Neural progenitor cell (in vitro differentiated cells): ENCODE measurements at regions not wholly inside any gene's neighbourhood (a gene's known extent, or its start where the extent isn't known, plus 50 kb on each side); places are given as distances from the start of the nearest gene placed in this dataset.
"Not testable (repeated sequence)": the region's sequence is repeated elsewhere in the genome, so short reads cannot be mapped to it uniquely, and the experiment has no call there.

Source experiments
- DNase-seq: peaks from one replicate; pipeline ENCODE4 v3.0.0-alpha.2; 2016; ENCODE audit warnings: low spot score
- H2AFZ ChIP-seq: fragments of 200-600 bp; sonication (generic); replicated peaks from 2 replicates; pipeline ENCODE4 v1.6.1; 2016; ENCODE audit warnings: antibody characterized with exemption
- H3F3A ChIP-seq: fragments of 200-600 bp; sonication (generic); 2 replicates; pipeline ENCODE4 v1.6.1; 2016; ENCODE audit warnings: antibody characterized with exemption, low read depth
- H3K27ac ChIP-seq: fragments of 200-600 bp; sonication (generic); 2 replicates; pipeline ENCODE4 v1.5.1; 2016; ENCODE audit warnings: mild to moderate bottlenecking
- H3K27me3 ChIP-seq: fragments of 200-600 bp; sonication (generic); 2 replicates; pipeline ENCODE4 v1.6.1; 2016; ENCODE audit warnings: mild to moderate bottlenecking, moderate library complexity
- H3K36me3 ChIP-seq: fragments of 200-600 bp; sonication (generic); 2 replicates; pipeline ENCODE4 v1.5.1; 2016
- H3K4me1 ChIP-seq: fragments of 200-600 bp; sonication (generic); 2 replicates; pipeline ENCODE4 v1.6.1; 2016; ENCODE audit warnings: mixed run types
- H3K4me2 ChIP-seq: fragments of 200-600 bp; sonication (generic); 2 replicates; pipeline ENCODE4 v1.6.1; 2016
- H3K4me3 ChIP-seq: fragments of 200-600 bp; sonication (generic); 2 replicates; pipeline ENCODE4 v1.5.1; 2016
- H3K79me2 ChIP-seq: fragments of 200-600 bp; sonication (generic); 2 replicates; pipeline ENCODE4 v1.6.1; 2016; ENCODE audit warnings: low read depth
- H3K9ac ChIP-seq: fragments of 200-600 bp; sonication (generic); 2 replicates; pipeline ENCODE4 v1.6.1; 2016
- H3K9me3 ChIP-seq: fragments of 200-600 bp; sonication (generic); 2 replicates; pipeline ENCODE4 v1.5.1; 2016; ENCODE audit warnings: low read depth
- H4K20me1 ChIP-seq: fragments of 200-600 bp; sonication (generic); 2 replicates; pipeline ENCODE4 v1.6.1; 2016; ENCODE audit warnings: low read depth
- H3K27ac Mint-ChIP-seq: 3 replicates; pipeline ENCODE4 v1.8.0; 2021; ENCODE audit warnings: mixed read lengths
- H3K27me3 Mint-ChIP-seq: 2 replicates; pipeline ENCODE4 v1.8.0; 2022; ENCODE audit warnings: low read depth, mild to moderate bottlenecking, inconsistent platforms, moderate library complexity, mixed read lengths; ENCODE audit not compliant: insufficient read depth
- H3K36me3 Mint-ChIP-seq: 3 replicates; pipeline ENCODE4 v1.8.0; 2021; ENCODE audit warnings: mixed read lengths
- H3K4me1 Mint-ChIP-seq: 3 replicates; pipeline ENCODE4 v1.8.0; 2021; ENCODE audit warnings: mixed read lengths
- H3K4me3 Mint-ChIP-seq: 3 replicates; pipeline ENCODE4 v1.8.0; 2021; ENCODE audit warnings: mild to moderate bottlenecking, moderate library complexity, mixed read lengths
- H3K9me3 Mint-ChIP-seq: 3 replicates; pipeline ENCODE4 v1.8.0; 2020; ENCODE audit warnings: mixed read lengths
- EZH2 ChIP-seq: fragments of 200-600 bp; sonication (generic); IDR thresholded peaks from 2 replicates; pipeline ENCODE4 v1.6.1; 2017; ENCODE audit warnings: antibody characterized with exemption, mild to moderate bottlenecking, moderate library complexity
- EZH2phosphoT487 ChIP-seq: fragments of 200-600 bp; sonication (generic); IDR thresholded peaks from 2 replicates; pipeline ENCODE4 v1.6.1; 2017; ENCODE audit warnings: antibody characterized with exemption
- TF ChIP-seq, protein P1 (sequence below): fragments of 200-600 bp; sonication (generic); IDR thresholded peaks from 2 replicates; pipeline ENCODE4 v1.5.1; 2017; ENCODE audit warnings: antibody characterized with exemption, mild to moderate bottlenecking

DNA sequence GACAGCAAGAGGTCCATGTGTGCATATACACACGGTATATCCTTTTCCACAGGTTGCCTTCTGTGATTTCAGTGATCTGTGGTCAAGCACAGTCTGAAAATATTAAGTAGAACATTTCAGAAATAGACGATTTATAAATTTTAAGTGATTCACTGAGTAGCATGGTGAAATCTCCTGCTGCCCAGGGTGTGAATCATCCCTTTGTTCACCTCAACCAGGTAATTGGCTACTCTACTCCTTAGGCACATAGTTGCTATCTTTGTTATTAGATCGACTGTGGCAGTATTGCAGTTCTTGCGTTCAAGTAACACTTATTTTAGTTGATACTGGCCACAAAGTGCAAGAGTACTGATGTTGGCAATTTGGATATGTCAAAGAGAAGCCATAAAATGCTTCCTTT lies 1421.7 kb downstream of the GRIK2 start:
- DNase-seq: no peak
- TF ChIP-seq, protein P1, sequence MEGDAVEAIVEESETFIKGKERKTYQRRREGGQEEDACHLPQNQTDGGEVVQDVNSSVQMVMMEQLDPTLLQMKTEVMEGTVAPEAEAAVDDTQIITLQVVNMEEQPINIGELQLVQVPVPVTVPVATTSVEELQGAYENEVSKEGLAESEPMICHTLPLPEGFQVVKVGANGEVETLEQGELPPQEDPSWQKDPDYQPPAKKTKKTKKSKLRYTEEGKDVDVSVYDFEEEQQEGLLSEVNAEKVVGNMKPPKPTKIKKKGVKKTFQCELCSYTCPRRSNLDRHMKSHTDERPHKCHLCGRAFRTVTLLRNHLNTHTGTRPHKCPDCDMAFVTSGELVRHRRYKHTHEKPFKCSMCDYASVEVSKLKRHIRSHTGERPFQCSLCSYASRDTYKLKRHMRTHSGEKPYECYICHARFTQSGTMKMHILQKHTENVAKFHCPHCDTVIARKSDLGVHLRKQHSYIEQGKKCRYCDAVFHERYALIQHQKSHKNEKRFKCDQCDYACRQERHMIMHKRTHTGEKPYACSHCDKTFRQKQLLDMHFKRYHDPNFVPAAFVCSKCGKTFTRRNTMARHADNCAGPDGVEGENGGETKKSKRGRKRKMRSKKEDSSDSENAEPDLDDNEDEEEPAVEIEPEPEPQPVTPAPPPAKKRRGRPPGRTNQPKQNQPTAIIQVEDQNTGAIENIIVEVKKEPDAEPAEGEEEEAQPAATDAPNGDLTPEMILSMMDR: no peak
- Mint-ChIP-seq H3K27me3 (peaks cover 2% of the 10 kb centered on the region), H3K4me1 (no peaks in the 10 kb centered on the region), H3K27ac (no peak overlapping the region), H3K36me3 (no peaks in the 10 kb centered on the region), H3K9me3 (no peaks in the 10 kb centered on the region), H3K4me3 (no peak overlapping the region)
- Histone ChIP-seq H3K9ac (no peak overlapping the region), H3K36me3 (no peaks in the 10 kb centered on the region), H3K9me3 (no peaks in the 10 kb centered on the region), H3K4me3 (no peak overlapping the region), H3K4me2 (no peak overlapping the region), H3K4me1 (no peaks in the 10 kb centered on the region), H3K27me3 (no peaks in the 10 kb centered on the region), H3F3A (no peaks in the 10 kb centered on the region), H3K27ac (no peak overlapping the region), H2AFZ (no peak overlapping the region), H4K20me1 (no peaks in the 10 kb centered on the region), H3K79me2 (no peaks in the 10 kb centered on the region)

DNA sequence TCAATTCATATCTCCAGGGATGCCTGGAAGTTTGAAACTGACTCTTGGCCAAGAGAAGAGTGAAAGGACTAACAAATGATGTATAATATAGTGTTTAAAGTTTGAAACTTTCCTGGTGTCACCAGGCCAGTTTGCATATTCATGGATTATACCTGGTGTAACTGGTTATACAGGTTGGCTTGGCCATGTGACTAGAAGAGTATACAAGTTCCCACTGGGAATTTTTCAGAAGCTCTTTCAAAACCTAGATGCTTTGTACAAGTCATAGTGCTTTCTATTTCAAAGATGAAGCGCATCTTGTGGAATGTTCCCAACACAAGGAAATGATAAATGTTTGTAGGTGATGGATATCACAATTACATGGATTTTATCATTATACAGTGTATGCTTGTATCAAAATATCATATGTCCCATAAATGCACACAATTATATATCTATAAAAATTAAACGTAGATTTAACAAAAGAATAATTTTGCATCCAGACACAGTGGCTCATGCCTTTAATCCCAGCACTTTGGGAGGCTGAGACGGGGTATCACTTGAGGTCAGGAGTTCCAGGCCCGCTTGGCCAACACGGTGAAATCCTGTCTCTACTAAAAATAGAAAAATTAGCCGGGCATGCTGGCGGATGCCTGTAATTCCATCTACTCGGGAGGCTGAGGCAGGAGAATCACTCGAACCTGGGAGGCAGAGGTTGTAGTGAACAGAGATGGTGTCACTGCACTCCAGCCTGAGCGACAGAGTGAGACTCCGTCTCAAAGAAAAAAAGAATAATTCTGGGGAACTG lies 1420.2 kb downstream of the GRIK2 start:
- H2AFZ ChIP-seq: no peak overlapping the region
- no peaks in the 10 kb centered on the region for H3K4me1 ChIP-seq
- H3K4me2 ChIP-seq: no peak overlapping the region
- H3K9me3 Mint-ChIP-seq: no peaks in the 10 kb centered on the region
- H3K36me3 ChIP-seq: no peaks in the 10 kb centered on the region
- H3K4me1 Mint-ChIP-seq: no peaks in the 10 kb centered on the region
- no peaks in the 10 kb centered on the region for H4K20me1 ChIP-seq
- no peak overlapping the region for H3K27ac ChIP-seq
- no peak for DNase-seq
- no peaks in the 10 kb centered on the region for H3K36me3 Mint-ChIP-seq
- TF ChIP-seq EZH2 (no peak), EZH2phosphoT487 (no peak)
- TF ChIP-seq, protein P1: no peak
- no peaks in the 10 kb centered on the region for H3F3A ChIP-seq
- no peak overlapping the region for H3K4me3 Mint-ChIP-seq
- H3K27me3 ChIP-seq: no peaks in the 10 kb centered on the region
- H3K4me3 ChIP-seq: no peak overlapping the region
- H3K27me3 Mint-ChIP-seq: peaks cover 2% of the 10 kb centered on the region
- H3K27ac Mint-ChIP-seq: no peak overlapping the region
- H3K79me2 ChIP-seq: no peaks in the 10 kb centered on the region
- no peak overlapping the region for H3K9ac ChIP-seq
- no peaks in the 10 kb centered on the region for H3K9me3 ChIP-seq

DNA sequence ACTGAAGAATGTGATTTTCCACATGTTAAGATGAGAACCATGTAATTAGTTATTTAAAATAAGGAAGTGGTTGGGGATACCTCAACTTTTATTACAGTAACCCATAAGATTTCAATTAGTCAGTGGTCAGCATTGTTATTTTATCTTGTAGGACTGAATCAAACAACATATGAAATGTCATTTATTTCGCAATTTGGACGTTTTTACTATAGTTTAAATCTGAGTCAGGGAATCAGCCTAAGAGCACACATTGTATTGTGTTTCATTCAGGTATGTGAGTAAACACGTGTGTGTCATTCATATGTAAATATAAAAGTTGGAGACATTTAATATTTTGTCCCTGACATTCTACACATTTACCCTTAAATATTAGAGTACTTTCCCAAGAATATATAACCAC lies 1418.7 kb downstream of the GRIK2 start:
- TF ChIP-seq, protein P1: no peak
- TF ChIP-seq EZH2phosphoT487 (no peak), EZH2 (no peak)
- no peaks in the 10 kb centered on the region for H3F3A ChIP-seq
- H3K27ac ChIP-seq: no peak overlapping the region
- H3K4me3 ChIP-seq: no peak overlapping the region
- H2AFZ ChIP-seq: no peak overlapping the region
- H3K27me3 Mint-ChIP-seq: peaks cover 2% of the 10 kb centered on the region
- H3K79me2 ChIP-seq: no peaks in the 10 kb centered on the region
- H3K4me1 ChIP-seq: no peaks in the 10 kb centered on the region
- DNase-seq: no peak
- no peaks in the 10 kb centered on the region for H3K9me3 ChIP-seq
- H3K27me3 ChIP-seq: no peaks in the 10 kb centered on the region
- no peaks in the 10 kb centered on the region for H3K36me3 ChIP-seq
- no peak overlapping the region for H3K27ac Mint-ChIP-seq
- no peak overlapping the region for H3K4me2 ChIP-seq
- no peaks in the 10 kb centered on the region for H3K4me1 Mint-ChIP-seq
- no peaks in the 10 kb centered on the region for H3K9me3 Mint-ChIP-seq
- H4K20me1 ChIP-seq: no peaks in the 10 kb centered on the region
- H3K4me3 Mint-ChIP-seq: no peak overlapping the region
- H3K36me3 Mint-ChIP-seq: no peaks in the 10 kb centered on the region
- H3K9ac ChIP-seq: no peak overlapping the region

DNA sequence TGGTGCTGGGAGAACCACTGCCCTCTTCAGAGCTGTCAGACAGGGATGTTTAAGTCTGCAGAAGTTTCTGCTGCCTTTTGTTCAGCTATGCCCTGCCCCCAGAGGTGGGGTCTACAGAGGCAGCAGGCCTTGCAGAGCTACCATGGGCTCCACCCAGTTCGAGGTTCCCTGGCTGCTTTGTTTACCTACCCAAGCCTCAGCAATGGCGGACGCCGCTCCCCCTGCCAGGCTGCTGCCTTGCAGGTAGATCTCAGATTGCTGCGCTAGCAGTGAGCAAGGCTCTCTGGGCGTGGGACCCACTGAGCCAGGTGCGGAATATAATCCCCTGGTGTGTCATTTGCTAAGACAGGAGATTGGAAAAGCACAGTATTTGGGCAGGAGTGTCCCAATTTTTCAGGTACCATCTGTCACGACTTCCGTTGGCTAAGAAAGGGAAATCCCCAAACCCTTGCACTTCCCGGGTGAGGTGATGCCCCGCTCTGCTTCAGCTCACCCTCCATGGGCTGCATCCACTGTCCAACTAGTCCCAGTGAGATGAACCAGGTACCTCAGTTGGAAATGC lies 1415.5 kb downstream of the GRIK2 start:
- not testable (repeated sequence) for H3K36me3 ChIP-seq, H2AFZ ChIP-seq, H3K9me3 ChIP-seq, H3F3A ChIP-seq, H3K27me3 ChIP-seq, H3K4me3 Mint-ChIP-seq, H3K27ac Mint-ChIP-seq, H4K20me1 ChIP-seq, H3K27me3 Mint-ChIP-seq, H3K9me3 Mint-ChIP-seq, H3K4me1 Mint-ChIP-seq, H3K4me3 ChIP-seq, H3K4me2 ChIP-seq, DNase-seq, H3K4me1 ChIP-seq, H3K79me2 ChIP-seq, H3K9ac ChIP-seq, H3K27ac ChIP-seq, H3K36me3 Mint-ChIP-seq
